SK-N-SH (cell line): ENCODE measurements at regions not wholly inside any gene's neighbourhood (a gene's known extent, or its start where the extent isn't known, plus 50 kb on each side); places are given as distances from the start of the nearest gene placed in this dataset.

Experiments used
- EP300 ChIP-seq, 2 experiments: IDR thresholded peaks; 2 replicates each; pipeline versions ENCODE4 v1.4.0 to v1.6.1; 2012; ENCODE audit warnings: borderline replicate concordance in 1 of 2, low read depth in 1 of 2, low read length in 1 of 2
- EZH2phosphoT487 ChIP-seq: fragments of 200-600 bp; sonication (generic); IDR thresholded peaks from 2 replicates; pipeline ENCODE4 v1.6.1; 2017; ENCODE audit warnings: low read depth, mixed run types, mild to moderate bottlenecking, antibody characterized with exemption, moderate library complexity, borderline replicate concordance
- MXI1 ChIP-seq: IDR thresholded peaks from 2 replicates; pipeline ENCODE4 v1.6.1; 2012; ENCODE audit warnings: mild to moderate bottlenecking, low read depth, low read length, improper control_type of control experiment
- NRF1 ChIP-seq: IDR thresholded peaks from 2 replicates; pipeline ENCODE4 v1.6.1; 2012; ENCODE audit warnings: low read depth, mild to moderate bottlenecking, low read length
- POLR2AphosphoS5 ChIP-seq: IDR thresholded peaks from 2 replicates; pipeline ENCODE4 v1.6.1; 2012; ENCODE audit warnings: low read depth, low read length
- RCOR1 ChIP-seq: fragments of 150-350 bp; IDR thresholded peaks from 2 replicates; pipeline ENCODE4 v1.6.1; 2017; ENCODE audit warnings: antibody characterized with exemption, low read length
- TF ChIP-seq, protein P1 (sequence below): fragments of 200-600 bp; sonication (generic); IDR thresholded peaks from 2 replicates; pipeline ENCODE4 v1.6.1; 2017; ENCODE audit warnings: antibody characterized with exemption, mild to moderate bottlenecking, moderate library complexity
- TF ChIP-seq, protein P2 (sequence below): fragments of 150-350 bp; IDR thresholded peaks from 2 replicates; pipeline ENCODE4 v1.6.1; 2017; ENCODE audit warnings: antibody characterized with exemption, low read length, low read depth, borderline replicate concordance
- TF ChIP-seq, protein P3 (sequence below): IDR thresholded peaks from 2 replicates; pipeline ENCODE4 v1.4.0; 2012; ENCODE audit warnings: low read depth, borderline replicate concordance

DNA sequence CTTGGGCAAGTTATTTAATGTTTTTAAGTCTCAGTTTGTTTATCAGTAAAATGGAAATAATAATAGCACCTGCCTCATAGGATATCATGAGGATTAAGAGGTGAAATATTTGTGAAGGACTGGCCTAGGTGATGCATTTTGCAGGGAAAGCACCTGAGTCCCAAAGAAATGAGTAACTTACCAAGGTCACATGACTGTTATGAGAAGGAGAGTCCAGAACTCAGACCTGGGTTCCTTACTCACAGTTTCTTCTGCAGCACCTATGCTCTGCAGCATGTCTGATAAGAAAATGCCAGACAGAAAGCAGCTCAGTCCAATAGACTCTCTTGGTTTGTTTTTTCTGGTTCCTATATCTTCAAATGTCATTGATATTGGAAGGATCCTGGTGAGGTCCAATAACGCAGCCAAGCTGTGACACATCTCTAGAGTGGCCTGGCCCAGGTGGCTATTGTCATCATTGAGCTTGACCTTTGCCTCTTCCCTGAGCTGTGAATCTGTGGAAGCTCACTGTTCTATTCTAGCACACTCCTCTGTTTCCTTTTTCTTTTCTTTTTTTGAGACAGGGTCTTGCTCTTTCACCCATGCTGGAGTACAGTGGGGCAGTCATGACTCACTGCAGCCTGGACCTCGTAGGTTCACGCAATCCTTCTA lies 174.7 kb upstream of the NAV2 start:
- TF ChIP-seq NRF1 = no peak
- TF ChIP-seq, protein P1, sequence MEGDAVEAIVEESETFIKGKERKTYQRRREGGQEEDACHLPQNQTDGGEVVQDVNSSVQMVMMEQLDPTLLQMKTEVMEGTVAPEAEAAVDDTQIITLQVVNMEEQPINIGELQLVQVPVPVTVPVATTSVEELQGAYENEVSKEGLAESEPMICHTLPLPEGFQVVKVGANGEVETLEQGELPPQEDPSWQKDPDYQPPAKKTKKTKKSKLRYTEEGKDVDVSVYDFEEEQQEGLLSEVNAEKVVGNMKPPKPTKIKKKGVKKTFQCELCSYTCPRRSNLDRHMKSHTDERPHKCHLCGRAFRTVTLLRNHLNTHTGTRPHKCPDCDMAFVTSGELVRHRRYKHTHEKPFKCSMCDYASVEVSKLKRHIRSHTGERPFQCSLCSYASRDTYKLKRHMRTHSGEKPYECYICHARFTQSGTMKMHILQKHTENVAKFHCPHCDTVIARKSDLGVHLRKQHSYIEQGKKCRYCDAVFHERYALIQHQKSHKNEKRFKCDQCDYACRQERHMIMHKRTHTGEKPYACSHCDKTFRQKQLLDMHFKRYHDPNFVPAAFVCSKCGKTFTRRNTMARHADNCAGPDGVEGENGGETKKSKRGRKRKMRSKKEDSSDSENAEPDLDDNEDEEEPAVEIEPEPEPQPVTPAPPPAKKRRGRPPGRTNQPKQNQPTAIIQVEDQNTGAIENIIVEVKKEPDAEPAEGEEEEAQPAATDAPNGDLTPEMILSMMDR = no peak
- TF ChIP-seq RCOR1 = no peak
- TF ChIP-seq, protein P2, sequence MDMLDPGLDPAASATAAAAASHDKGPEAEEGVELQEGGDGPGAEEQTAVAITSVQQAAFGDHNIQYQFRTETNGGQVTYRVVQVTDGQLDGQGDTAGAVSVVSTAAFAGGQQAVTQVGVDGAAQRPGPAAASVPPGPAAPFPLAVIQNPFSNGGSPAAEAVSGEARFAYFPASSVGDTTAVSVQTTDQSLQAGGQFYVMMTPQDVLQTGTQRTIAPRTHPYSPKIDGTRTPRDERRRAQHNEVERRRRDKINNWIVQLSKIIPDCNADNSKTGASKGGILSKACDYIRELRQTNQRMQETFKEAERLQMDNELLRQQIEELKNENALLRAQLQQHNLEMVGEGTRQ = no peak
- TF ChIP-seq POLR2AphosphoS5 = no peak
- TF ChIP-seq, protein P3, sequence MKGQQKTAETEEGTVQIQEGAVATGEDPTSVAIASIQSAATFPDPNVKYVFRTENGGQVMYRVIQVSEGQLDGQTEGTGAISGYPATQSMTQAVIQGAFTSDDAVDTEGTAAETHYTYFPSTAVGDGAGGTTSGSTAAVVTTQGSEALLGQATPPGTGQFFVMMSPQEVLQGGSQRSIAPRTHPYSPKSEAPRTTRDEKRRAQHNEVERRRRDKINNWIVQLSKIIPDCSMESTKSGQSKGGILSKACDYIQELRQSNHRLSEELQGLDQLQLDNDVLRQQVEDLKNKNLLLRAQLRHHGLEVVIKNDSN = no peak
- TF ChIP-seq EZH2phosphoT487 = no peak
- TF ChIP-seq MXI1 = no peak
- TF ChIP-seq EP300 (IDR thresholded peaks at IDR 0.05; ENCODE audit: borderline replicate concordance in 1 of 2, low read depth in 1 of 2, low read length in 1 of 2) = no peak
